ENCODE measurements at regions not wholly inside any gene's neighbourhood (a gene's known extent, or its start where the extent isn't known, plus 50 kb on each side); places are given as distances from the start of the nearest gene placed in this dataset.

DNA sequence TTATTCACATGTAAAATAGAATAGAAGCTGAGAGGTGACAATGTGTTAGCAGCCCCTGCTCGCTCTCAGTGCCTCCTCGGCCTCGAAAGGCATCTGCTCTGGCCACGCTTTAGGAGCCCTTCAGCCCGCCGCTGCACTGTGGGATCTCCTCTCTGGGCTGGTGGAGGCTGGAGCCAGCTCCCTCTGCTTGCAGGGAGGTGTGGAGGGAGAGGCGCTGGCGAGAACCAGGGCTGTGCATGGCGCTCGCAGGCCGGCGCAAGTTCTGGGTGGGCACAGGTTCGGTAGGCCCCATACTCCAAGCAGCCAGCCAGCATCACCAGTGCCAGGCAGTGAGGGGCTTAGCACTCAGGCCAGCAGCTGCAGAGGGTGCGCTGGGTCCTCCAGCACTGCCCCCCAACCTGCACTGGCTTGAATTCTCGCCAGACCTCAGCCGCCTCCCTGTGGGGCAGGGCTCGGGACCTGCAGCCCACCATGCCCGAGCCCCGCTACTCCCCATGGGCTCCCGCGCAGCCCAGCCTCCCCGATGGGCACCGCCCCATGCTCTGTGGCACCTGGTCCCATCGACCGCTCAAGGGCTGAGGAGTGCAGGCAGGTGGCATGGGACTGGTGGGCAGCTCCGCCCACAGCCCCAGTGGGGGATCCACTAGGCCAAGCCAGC is 1346.7 kb upstream of the IGFBP7 start:
- no peaks in the 10 kb centered on the region for H3K4me1 ChIP-seq (ENCODE audit: control insufficient read depth, insufficient read depth, low read length)
- H3K4me3 ChIP-seq (ENCODE audit: low read length): no peak overlapping the region
- H3K27me3 ChIP-seq (ENCODE audit: control insufficient read depth, insufficient read depth, low read length): no peaks in the 10 kb centered on the region
- H3K9ac ChIP-seq (ENCODE audit: low read length): no peak overlapping the region
- H3K36me3 ChIP-seq (ENCODE audit: control insufficient read depth, insufficient read depth, low read length): no peaks in the 10 kb centered on the region
- no peak overlapping the region for H3K27ac ChIP-seq (ENCODE audit: low read depth, low read length)

DNA sequence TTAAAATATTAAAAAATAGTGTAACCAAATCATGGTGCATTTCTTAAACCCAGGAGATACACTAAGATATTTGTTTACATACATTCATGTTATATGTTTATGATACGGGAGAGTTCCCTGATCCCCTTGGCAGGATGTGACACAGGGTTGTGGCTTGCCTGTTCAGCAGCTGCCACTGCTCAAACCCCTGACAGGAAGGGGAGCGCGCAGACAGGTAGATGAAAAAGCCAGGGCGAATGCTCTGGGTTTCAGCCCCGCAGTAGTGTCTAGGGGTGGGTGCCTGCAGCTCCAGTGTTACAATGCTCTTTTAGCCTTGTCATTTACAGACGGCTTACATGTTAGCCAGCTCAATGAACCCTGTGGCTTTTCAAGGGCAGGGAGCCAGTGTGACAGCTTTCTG is 1343.8 kb upstream of the IGFBP7 start:
- H3K27ac ChIP-seq (ENCODE audit: low read depth, low read length): no peak overlapping the region
- H3K27me3 ChIP-seq (ENCODE audit: control insufficient read depth, insufficient read depth, low read length): no peaks in the 10 kb centered on the region
- H3K4me1 ChIP-seq (ENCODE audit: control insufficient read depth, insufficient read depth, low read length): no peaks in the 10 kb centered on the region
- H3K4me3 ChIP-seq (ENCODE audit: low read length): no peak overlapping the region
- H3K9ac ChIP-seq (ENCODE audit: low read length): no peak overlapping the region
- H3K36me3 ChIP-seq (ENCODE audit: control insufficient read depth, insufficient read depth, low read length): no peaks in the 10 kb centered on the region

GRCh38 chr4:58451707-58452106 is 1341.5 kb upstream of the IGFBP7 start:
- H3K9ac ChIP-seq (ENCODE audit: low read length): no peak overlapping the region
- H3K4me1 ChIP-seq (ENCODE audit: control insufficient read depth, insufficient read depth, low read length): no peaks in the 10 kb centered on the region
- no peak overlapping the region for H3K27ac ChIP-seq (ENCODE audit: low read depth, low read length)
- H3K27me3 ChIP-seq (ENCODE audit: control insufficient read depth, insufficient read depth, low read length): no peaks in the 10 kb centered on the region
- H3K36me3 ChIP-seq (ENCODE audit: control insufficient read depth, insufficient read depth, low read length): no peaks in the 10 kb centered on the region
- H3K4me3 ChIP-seq (ENCODE audit: low read length): no peak overlapping the region

GRCh38 chr4:58435871-58436270 is 1325.7 kb upstream of the IGFBP7 start:
- no peak overlapping the region for H3K27ac ChIP-seq (ENCODE audit: low read depth, low read length)
- no peak overlapping the region for H3K9ac ChIP-seq (ENCODE audit: low read length)
- H3K27me3 ChIP-seq (ENCODE audit: control insufficient read depth, insufficient read depth, low read length): no peaks in the 10 kb centered on the region
- H3K36me3 ChIP-seq (ENCODE audit: control insufficient read depth, insufficient read depth, low read length): no peaks in the 10 kb centered on the region
- no peak overlapping the region for H3K4me3 ChIP-seq (ENCODE audit: low read length)
- no peaks in the 10 kb centered on the region for H3K4me1 ChIP-seq (ENCODE audit: control insufficient read depth, insufficient read depth, low read length)

- no peak overlapping the region for H3K4me3 ChIP-seq (ENCODE audit: low read length)
- no peaks in the 10 kb centered on the region for H3K4me1 ChIP-seq (ENCODE audit: control insufficient read depth, insufficient read depth, low read length)
- no peak overlapping the region for H3K9ac ChIP-seq (ENCODE audit: low read length)
- no peak overlapping the region for H3K27ac ChIP-seq (ENCODE audit: low read depth, low read length)
- H3K27me3 ChIP-seq (ENCODE audit: control insufficient read depth, insufficient read depth, low read length): no peaks in the 10 kb centered on the region
- no peaks in the 10 kb centered on the region for H3K36me3 ChIP-seq (ENCODE audit: control insufficient read depth, insufficient read depth, low read length)
Observed at GRCh38 chr4:58413849-58414248, 1303.7 kb upstream of the IGFBP7 start.

DNA sequence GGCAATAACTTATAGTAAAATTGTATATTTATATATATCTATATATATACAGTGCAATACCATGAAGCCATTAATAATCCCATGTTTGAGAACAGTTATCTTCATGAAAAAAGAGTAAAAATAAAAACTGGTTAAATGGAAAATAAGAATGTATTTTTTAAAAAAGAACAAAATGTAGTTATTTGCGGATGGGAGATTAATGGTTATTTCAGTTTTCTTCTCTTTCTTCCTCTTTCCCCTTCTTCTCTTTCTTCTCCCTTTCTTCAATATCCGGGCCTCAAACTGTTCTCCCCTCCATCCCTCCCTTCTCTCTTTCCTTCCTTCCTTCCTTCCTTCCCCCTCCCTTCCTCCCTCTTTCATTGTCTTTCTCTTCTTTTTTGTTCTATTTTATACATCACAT is 1301.7 kb upstream of the IGFBP7 start:
- no peaks in the 10 kb centered on the region for H3K36me3 ChIP-seq (ENCODE audit: control insufficient read depth, insufficient read depth, low read length)
- H3K27ac ChIP-seq (ENCODE audit: low read depth, low read length): no peak overlapping the region
- no peak overlapping the region for H3K4me3 ChIP-seq (ENCODE audit: low read length)
- no peak overlapping the region for H3K9ac ChIP-seq (ENCODE audit: low read length)
- no peaks in the 10 kb centered on the region for H3K27me3 ChIP-seq (ENCODE audit: control insufficient read depth, insufficient read depth, low read length)
- no peaks in the 10 kb centered on the region for H3K4me1 ChIP-seq (ENCODE audit: control insufficient read depth, insufficient read depth, low read length)

- Histone ChIP-seq H3K4me3 (ENCODE audit: low read length) (no peak overlapping the region), H3K4me1 (ENCODE audit: control insufficient read depth, insufficient read depth, low read length) (no peaks in the 10 kb centered on the region), H3K9ac (ENCODE audit: low read length) (no peak overlapping the region), H3K27ac (ENCODE audit: low read depth, low read length) (no peak overlapping the region), H3K27me3 (ENCODE audit: control insufficient read depth, insufficient read depth, low read length) (no peaks in the 10 kb centered on the region), H3K36me3 (ENCODE audit: control insufficient read depth, insufficient read depth, low read length) (no peaks in the 10 kb centered on the region)
Observed at GRCh38 chr4:58406762-58407161, 1296.6 kb upstream of the IGFBP7 start.

DNA sequence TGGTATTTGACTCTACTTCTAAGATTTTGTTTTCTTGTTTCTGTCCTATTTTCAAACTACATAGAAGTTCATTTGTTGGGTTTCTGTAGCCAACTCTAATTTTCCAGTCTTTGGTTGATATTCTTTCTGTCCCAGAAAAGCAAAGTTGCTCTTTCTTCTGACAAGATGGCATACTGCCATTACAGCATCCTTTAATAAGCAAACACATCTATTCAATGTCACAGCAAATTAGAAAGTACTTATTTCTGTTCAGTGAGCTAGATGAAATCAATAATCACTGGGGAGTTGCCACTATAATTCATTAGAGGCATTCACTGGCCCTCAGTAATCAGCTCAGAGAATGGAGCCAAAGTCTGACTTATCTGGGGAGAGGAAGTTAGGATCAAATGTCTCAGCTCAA is 1258.0 kb upstream of the IGFBP7 start:
- Histone ChIP-seq H3K9ac (ENCODE audit: low read length) (no peak overlapping the region), H3K36me3 (ENCODE audit: control insufficient read depth, insufficient read depth, low read length) (no peaks in the 10 kb centered on the region), H3K4me3 (ENCODE audit: low read length) (no peak overlapping the region), H3K27ac (ENCODE audit: low read depth, low read length) (no peak overlapping the region), H3K27me3 (ENCODE audit: control insufficient read depth, insufficient read depth, low read length) (no peaks in the 10 kb centered on the region), H3K4me1 (ENCODE audit: control insufficient read depth, insufficient read depth, low read length) (no peaks in the 10 kb centered on the region)

GRCh38 chr4:58360354-58361133 is 1250.4 kb upstream of the IGFBP7 start:
- H3K4me3 ChIP-seq (ENCODE audit: low read length): no peak overlapping the region
- H3K4me1 ChIP-seq (ENCODE audit: control insufficient read depth, insufficient read depth, low read length): no peaks in the 10 kb centered on the region
- H3K27ac ChIP-seq (ENCODE audit: low read depth, low read length): no peak overlapping the region
- no peak overlapping the region for H3K9ac ChIP-seq (ENCODE audit: low read length)
- no peaks in the 10 kb centered on the region for H3K36me3 ChIP-seq (ENCODE audit: control insufficient read depth, insufficient read depth, low read length)
- no peaks in the 10 kb centered on the region for H3K27me3 ChIP-seq (ENCODE audit: control insufficient read depth, insufficient read depth, low read length)

- Histone ChIP-seq H3K36me3 (ENCODE audit: control insufficient read depth, insufficient read depth, low read length) (no peaks in the 10 kb centered on the region), H3K9ac (ENCODE audit: low read length) (no peak overlapping the region), H3K27ac (ENCODE audit: low read depth, low read length) (no peak overlapping the region), H3K4me1 (ENCODE audit: control insufficient read depth, insufficient read depth, low read length) (no peaks in the 10 kb centered on the region), H3K27me3 (ENCODE audit: control insufficient read depth, insufficient read depth, low read length) (no peaks in the 10 kb centered on the region), H3K4me3 (ENCODE audit: low read length) (no peak overlapping the region)
Observed at GRCh38 chr4:58359590-58359989, 1249.4 kb upstream of the IGFBP7 start.

GRCh38 chr4:58357947-58358346 is 1247.8 kb upstream of the IGFBP7 start:
- no peak overlapping the region for H3K4me3 ChIP-seq (ENCODE audit: low read length)
- H3K36me3 ChIP-seq (ENCODE audit: control insufficient read depth, insufficient read depth, low read length): no peaks in the 10 kb centered on the region
- H3K9ac ChIP-seq (ENCODE audit: low read length): no peak overlapping the region
- no peaks in the 10 kb centered on the region for H3K27me3 ChIP-seq (ENCODE audit: control insufficient read depth, insufficient read depth, low read length)
- no peak overlapping the region for H3K27ac ChIP-seq (ENCODE audit: low read depth, low read length)
- H3K4me1 ChIP-seq (ENCODE audit: control insufficient read depth, insufficient read depth, low read length): no peaks in the 10 kb centered on the region

GRCh38 chr4:58325070-58325469 is 1214.9 kb upstream of the IGFBP7 start:
- no peaks in the 10 kb centered on the region for H3K36me3 ChIP-seq (ENCODE audit: control insufficient read depth, insufficient read depth, low read length)
- no peaks in the 10 kb centered on the region for H3K27me3 ChIP-seq (ENCODE audit: control insufficient read depth, insufficient read depth, low read length)
- no peak overlapping the region for H3K4me3 ChIP-seq (ENCODE audit: low read length)
- no peaks in the 10 kb centered on the region for H3K4me1 ChIP-seq (ENCODE audit: control insufficient read depth, insufficient read depth, low read length)
- H3K27ac ChIP-seq (ENCODE audit: low read depth, low read length): no peak overlapping the region
- no peak overlapping the region for H3K9ac ChIP-seq (ENCODE audit: low read length)

DNA sequence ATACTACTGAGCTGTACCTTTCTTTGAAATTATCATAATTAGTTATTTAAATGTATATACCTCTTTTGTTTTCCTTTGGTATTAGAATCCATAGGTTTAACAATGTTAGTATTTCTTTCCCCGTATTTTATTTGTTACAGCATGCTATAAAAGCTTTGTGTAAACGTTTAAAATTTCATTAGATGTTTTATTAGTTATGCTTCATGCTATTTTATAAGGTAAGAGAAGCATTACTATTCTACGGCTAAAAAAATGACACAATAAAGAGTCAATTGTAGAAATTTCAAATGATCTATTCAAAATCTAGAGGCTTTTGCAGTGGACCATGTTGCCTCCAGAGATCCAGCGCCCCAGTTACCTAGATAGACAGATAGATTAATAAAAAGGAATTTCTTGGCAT is 1203.3 kb upstream of the IGFBP7 start:
- Histone ChIP-seq H3K4me1 (ENCODE audit: control insufficient read depth, insufficient read depth, low read length) (no peaks in the 10 kb centered on the region), H3K36me3 (ENCODE audit: control insufficient read depth, insufficient read depth, low read length) (no peaks in the 10 kb centered on the region), H3K4me3 (ENCODE audit: low read length) (no peak overlapping the region), H3K27ac (ENCODE audit: low read depth, low read length) (no peak overlapping the region), H3K9ac (ENCODE audit: low read length) (no peak overlapping the region), H3K27me3 (ENCODE audit: control insufficient read depth, insufficient read depth, low read length) (no peaks in the 10 kb centered on the region)

Data from rectal smooth muscle tissue (tissue), 1 donor.